Mucosa of descending colon (tissue), 3 donors: ENCODE measurements at regions not wholly inside any gene's neighbourhood (a gene's known extent, or its start where the extent isn't known, plus 50 kb on each side); places are given as distances from the start of the nearest gene placed in this dataset.

ENCODE experiments used
- ATAC-seq: fragments of 200-7000 bp; cut with Tn5 transposase; one replicate; pipeline ENCODE4 v1.9.1; 2020; ENCODE audit warnings: mild to moderate bottlenecking, moderate library complexity
- DNase-seq, 3 donors: peaks; one replicate each; pipeline ENCODE4 v3.0.0-alpha.2; 2020
- H3K36me3 ChIP-seq: fragments of 200-600 bp; one replicate; pipeline ENCODE4 v1.8.0; 2021; ENCODE audit warnings: low read depth, mild to moderate bottlenecking
- H3K4me1 ChIP-seq: fragments of 200-600 bp; one replicate; pipeline ENCODE4 v1.8.0; 2021; ENCODE audit warnings: low read depth, mild to moderate bottlenecking
- H3K4me3 ChIP-seq: fragments of 200-600 bp; one replicate; pipeline ENCODE4 v1.8.0; 2021; ENCODE audit warnings: mild to moderate bottlenecking
- H3K9me3 ChIP-seq: fragments of 200-600 bp; one replicate; pipeline ENCODE4 v1.8.0; 2021; ENCODE audit warnings: mild to moderate bottlenecking
- intact Hi-C, 2 donors: fragments of 100-400 bp; cut with DNase I in 1 of 2; cut with micrococcal nuclease in 1 of 2; formaldehyde crosslinking; loops; one replicate each; pipeline versions ENCODE4 v1.11.0 to v1.11.1; 2022; cut with DNase I, micrococcal nuclease
- TF ChIP-seq, protein P1 (sequence below): fragments of 200-600 bp; IDR thresholded peaks from one replicate; pipeline ENCODE4 v1.8.0; 2022; ENCODE audit warnings: antibody characterized with exemption, mild to moderate bottlenecking
- donor health status: DM: no; HTN: no; CAD: no; lungs with moderate emphysema.
- donor health status: DM: no; HTN: no; CAD: no.
- donor health status: DM: no; HTN: yes; CAD: no.

DNA sequence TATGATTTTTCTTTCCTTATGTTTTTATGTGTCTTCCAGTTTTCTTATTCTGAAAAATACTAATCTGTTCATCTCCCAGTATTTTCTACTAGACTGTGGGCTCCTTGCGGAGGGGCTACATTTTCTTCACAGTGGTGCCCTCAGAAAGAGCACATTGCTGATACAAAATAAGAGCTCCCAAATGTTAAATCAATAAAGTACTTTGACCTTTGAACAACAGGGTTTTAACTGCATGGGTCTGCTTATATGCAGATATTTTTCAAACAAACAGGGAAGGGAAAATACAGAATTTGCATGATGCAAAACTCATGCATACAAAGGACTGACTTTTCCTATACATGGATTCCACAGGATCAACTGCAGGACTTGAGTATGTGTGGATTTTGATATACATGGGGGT is 79.9 kb upstream of the ACO1 start:
- Histone ChIP-seq H3K36me3 (no peaks in the 10 kb centered on the region), H3K4me3 (no peak overlapping the region), H3K9me3 (no peaks in the 10 kb centered on the region), H3K4me1 (no peaks in the 10 kb centered on the region)
- intact Hi-C loops = no loop called here
- TF ChIP-seq, protein P1, sequence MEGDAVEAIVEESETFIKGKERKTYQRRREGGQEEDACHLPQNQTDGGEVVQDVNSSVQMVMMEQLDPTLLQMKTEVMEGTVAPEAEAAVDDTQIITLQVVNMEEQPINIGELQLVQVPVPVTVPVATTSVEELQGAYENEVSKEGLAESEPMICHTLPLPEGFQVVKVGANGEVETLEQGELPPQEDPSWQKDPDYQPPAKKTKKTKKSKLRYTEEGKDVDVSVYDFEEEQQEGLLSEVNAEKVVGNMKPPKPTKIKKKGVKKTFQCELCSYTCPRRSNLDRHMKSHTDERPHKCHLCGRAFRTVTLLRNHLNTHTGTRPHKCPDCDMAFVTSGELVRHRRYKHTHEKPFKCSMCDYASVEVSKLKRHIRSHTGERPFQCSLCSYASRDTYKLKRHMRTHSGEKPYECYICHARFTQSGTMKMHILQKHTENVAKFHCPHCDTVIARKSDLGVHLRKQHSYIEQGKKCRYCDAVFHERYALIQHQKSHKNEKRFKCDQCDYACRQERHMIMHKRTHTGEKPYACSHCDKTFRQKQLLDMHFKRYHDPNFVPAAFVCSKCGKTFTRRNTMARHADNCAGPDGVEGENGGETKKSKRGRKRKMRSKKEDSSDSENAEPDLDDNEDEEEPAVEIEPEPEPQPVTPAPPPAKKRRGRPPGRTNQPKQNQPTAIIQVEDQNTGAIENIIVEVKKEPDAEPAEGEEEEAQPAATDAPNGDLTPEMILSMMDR = no peak
- DNase-seq (no peak), ATAC-seq (no peak)

DNA sequence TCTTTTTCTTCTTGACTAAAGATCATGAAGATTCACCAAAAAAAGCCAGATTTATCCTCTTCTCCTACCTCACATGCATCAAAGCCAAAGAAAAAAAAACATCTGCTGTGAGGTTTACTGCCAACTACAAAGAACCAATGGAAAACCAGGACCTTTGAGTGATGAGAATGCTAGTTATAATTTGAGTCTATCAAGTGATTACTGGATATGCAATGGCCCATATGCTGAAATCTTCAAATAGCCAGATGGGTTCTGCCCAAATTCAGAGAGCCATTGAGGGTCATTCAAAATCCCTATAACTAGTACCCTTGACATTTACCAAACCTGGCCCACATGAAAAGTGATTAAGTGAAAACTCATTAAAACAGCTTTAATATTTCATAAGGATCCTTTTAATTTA is 78.4 kb upstream of the ACO1 start:
- DNase-seq = no peak
- TF ChIP-seq, protein P1 = no peak
- Histone ChIP-seq H3K9me3 (no peaks in the 10 kb centered on the region), H3K4me3 (no peak overlapping the region), H3K4me1 (no peaks in the 10 kb centered on the region), H3K36me3 (no peaks in the 10 kb centered on the region)
- intact Hi-C loops = no loop called here
- ATAC-seq = no peak

DNA sequence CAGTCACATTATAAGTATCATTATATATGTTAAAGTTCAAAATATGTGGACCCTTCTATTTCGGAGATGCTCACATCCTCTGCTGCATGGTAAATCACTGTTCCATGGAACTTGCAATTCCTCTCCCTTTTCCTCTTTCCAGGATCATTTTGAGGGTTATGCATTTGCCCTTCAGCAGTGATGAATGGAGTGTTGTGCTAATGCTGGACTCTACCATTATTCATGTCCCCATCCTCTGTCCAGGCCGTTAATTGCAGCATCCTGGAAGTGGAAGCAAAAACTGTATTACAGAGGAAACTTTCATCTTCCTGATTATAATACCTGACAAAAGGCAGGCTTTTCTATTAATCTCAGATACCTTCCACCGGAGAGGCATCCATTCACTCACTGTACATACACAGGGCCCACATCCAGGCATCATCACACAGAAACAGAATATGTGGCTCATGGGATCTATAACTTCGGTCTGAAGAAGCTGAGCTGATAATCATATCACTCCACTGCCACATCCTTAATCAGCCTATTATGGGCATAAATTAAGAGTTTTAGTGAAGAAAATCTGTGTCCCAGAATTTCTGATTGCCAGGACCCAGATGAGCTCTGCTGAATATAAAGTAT is 65.0 kb upstream of the ACO1 start:
- no peaks in the 10 kb centered on the region for H3K36me3 ChIP-seq
- H3K4me1 ChIP-seq = no peaks in the 10 kb centered on the region
- H3K4me3 ChIP-seq = no peak overlapping the region
- no peak for DNase-seq
- H3K9me3 ChIP-seq = no peaks in the 10 kb centered on the region
- TF ChIP-seq, protein P1 = no peak
- ATAC-seq = no peak
- intact Hi-C loops = no loop called here

DNA sequence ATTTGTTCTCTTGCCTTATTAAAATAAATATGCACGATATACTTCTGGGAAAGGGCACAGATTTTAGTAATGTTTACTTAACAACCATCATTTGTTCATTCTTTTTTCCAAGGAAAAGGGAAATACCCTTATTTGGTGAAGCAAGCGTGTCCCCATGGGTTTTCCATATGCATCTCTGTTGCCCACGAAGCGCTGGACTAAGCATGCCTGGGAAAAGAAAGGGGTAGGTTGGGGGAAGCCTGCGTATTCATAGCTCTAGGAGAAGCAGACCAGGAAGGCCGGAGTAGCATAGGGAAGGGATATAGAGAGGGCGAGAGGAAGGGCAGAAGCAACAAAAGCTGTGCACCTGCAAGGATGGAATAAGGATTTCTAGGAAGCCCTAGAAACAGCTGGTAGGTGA is 61.8 kb upstream of the ACO1 start:
- Histone ChIP-seq H3K36me3 (no peaks in the 10 kb centered on the region), H3K9me3 (no peaks in the 10 kb centered on the region), H3K4me3 (no peak overlapping the region), H3K4me1 (no peaks in the 10 kb centered on the region)
- DNase-seq (no peak), ATAC-seq (no peak)
- intact Hi-C loops = no loop called here
- TF ChIP-seq, protein P1 = no peak

DNA sequence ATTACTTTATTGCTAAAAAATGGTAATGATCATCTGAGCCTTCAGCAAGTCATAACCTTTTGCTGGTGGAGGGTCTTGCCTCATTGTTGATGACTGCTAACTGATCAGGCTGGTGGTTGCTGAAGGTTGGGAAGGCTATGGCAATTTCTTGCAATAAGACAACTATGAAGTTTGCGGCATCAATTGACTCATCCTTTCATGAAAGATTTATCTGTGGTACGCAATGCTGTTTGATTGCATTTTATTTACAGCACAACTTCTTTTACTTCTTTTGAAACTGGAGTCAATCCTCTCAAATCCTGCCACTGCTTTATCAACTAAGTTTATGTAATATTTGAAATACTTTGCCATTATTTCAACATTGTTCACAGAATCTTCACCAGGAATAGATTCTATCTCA is 58.3 kb upstream of the ACO1 start:
- no peaks in the 10 kb centered on the region for H3K36me3 ChIP-seq
- no peak for ATAC-seq
- H3K9me3 ChIP-seq = no peaks in the 10 kb centered on the region
- H3K4me1 ChIP-seq = no peaks in the 10 kb centered on the region
- TF ChIP-seq, protein P1 = no peak
- no peak for DNase-seq
- no peak overlapping the region for H3K4me3 ChIP-seq
- intact Hi-C loops = no loop called here

DNA sequence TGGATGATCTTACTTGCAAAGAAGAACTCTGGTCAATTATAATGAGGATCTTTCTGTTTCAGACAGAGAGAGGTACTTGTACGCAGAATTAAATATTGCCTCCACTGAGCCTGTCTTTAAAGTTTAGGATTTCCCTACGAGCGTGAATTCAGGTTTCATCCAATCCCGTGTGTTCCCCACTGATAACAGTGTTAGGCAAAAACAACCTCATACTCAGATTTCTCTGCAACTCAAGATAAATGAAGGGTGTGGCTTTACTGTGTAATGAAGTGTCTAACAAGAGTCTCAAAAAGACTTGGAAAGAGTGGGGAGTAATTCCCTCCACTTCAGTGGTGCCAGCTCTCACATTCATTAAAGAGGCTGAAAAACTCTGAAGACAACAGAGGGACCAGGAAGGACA is 53.2 kb upstream of the ACO1 start:
- no peak for ATAC-seq
- Histone ChIP-seq H3K4me1 (no peaks in the 10 kb centered on the region), H3K4me3 (no peak overlapping the region), H3K9me3 (no peaks in the 10 kb centered on the region), H3K36me3 (no peaks in the 10 kb centered on the region)
- no peak for DNase-seq
- TF ChIP-seq, protein P1 = no peak
- intact Hi-C loops = no loop called here
